ENCODE measurements at regions not wholly inside any gene's neighbourhood (a gene's known extent, or its start where the extent isn't known, plus 50 kb on each side); places are given as distances from the start of the nearest gene placed in this dataset.

DNA sequence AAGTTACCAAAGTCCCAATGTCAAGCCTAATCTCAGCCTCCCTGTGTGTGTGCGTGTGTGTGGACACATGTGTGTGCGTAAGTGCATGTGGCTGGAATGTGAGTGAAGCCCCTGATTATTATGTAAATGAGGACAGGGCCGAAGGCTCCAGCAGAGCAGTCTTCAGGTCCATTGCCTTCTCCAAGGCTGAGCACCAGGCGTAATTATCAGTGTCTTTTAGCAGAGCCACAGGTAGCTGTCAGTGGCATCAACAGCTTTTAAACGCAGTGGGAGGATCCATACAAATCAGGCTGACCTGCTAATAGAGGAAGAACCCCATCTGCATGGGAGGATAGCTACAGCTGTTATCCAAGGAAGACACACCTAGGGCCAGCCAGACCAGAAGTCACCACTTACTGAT is 324.3 kb upstream of the MOCS1 start:
- TF ChIP-seq, protein P1, sequence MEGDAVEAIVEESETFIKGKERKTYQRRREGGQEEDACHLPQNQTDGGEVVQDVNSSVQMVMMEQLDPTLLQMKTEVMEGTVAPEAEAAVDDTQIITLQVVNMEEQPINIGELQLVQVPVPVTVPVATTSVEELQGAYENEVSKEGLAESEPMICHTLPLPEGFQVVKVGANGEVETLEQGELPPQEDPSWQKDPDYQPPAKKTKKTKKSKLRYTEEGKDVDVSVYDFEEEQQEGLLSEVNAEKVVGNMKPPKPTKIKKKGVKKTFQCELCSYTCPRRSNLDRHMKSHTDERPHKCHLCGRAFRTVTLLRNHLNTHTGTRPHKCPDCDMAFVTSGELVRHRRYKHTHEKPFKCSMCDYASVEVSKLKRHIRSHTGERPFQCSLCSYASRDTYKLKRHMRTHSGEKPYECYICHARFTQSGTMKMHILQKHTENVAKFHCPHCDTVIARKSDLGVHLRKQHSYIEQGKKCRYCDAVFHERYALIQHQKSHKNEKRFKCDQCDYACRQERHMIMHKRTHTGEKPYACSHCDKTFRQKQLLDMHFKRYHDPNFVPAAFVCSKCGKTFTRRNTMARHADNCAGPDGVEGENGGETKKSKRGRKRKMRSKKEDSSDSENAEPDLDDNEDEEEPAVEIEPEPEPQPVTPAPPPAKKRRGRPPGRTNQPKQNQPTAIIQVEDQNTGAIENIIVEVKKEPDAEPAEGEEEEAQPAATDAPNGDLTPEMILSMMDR (conservative IDR thresholded peaks at IDR 0.05): no peak
- TF ChIP-seq EZH2 (IDR thresholded peaks at IDR 0.05; ENCODE audit: low read depth): no peak
